Liver (tissue), 3 donors: ENCODE measurements at regions not wholly inside any gene's neighbourhood (a gene's known extent, or its start where the extent isn't known, plus 50 kb on each side); places are given as distances from the start of the nearest gene placed in this dataset.

Source experiments
- ATF3 ChIP-seq: IDR thresholded peaks from 2 replicates; pipeline ENCODE4 v1.6.1; 2016; ENCODE audit warnings: antibody characterized with exemption
- CTCF ChIP-seq: fragments of 150-350 bp; IDR thresholded peaks from 2 replicates; pipeline ENCODE4 v1.5.1; 2017; ENCODE audit warnings: improper control_type of control experiment, low read depth, low read length; ENCODE audit not compliant: missing input control
- EGR1 ChIP-seq, 2 donors: IDR thresholded peaks; 2 replicates each; pipeline ENCODE4 v1.6.1; 2016 to 2018; ENCODE audit warnings: antibody characterized with exemption in 2 of 2, low read depth in 2 of 2
- GABPA ChIP-seq, 2 donors: IDR thresholded peaks in 1 of 2; conservative IDR thresholded peaks in 1 of 2; 2 replicates each; pipeline ENCODE4 v1.6.1; 2016; ENCODE audit warnings: antibody characterized with exemption in 2 of 2, mild to moderate bottlenecking in 1 of 2, moderate library complexity in 1 of 2
- HNF4G ChIP-seq: IDR thresholded peaks from 2 replicates; pipeline ENCODE4 v1.6.1; 2016; ENCODE audit warnings: antibody characterized with exemption
- JUND ChIP-seq, 2 donors: IDR thresholded peaks; 2 replicates each; pipeline ENCODE4 v1.6.1; 2016; ENCODE audit warnings: antibody characterized with exemption in 2 of 2
- MAX ChIP-seq: IDR thresholded peaks from 2 replicates; pipeline ENCODE4 v1.6.1; 2016; ENCODE audit warnings: antibody characterized with exemption
- RAD21 ChIP-seq, 2 donors: IDR thresholded peaks; 2 replicates each; pipeline ENCODE4 v1.6.1; 2016; ENCODE audit warnings: antibody characterized with exemption in 2 of 2, mild to moderate bottlenecking in 2 of 2
- REST ChIP-seq: IDR thresholded peaks from 2 replicates; pipeline ENCODE4 v1.6.1; 2016; ENCODE audit warnings: antibody characterized with exemption, mild to moderate bottlenecking
- RXRA ChIP-seq, 2 donors: IDR thresholded peaks; 2 replicates each; pipeline ENCODE4 v1.6.1; 2017 to 2018; ENCODE audit warnings: antibody characterized with exemption in 2 of 2, mild to moderate bottlenecking in 1 of 2
- SP1 ChIP-seq: IDR thresholded peaks from 2 replicates; pipeline ENCODE4 v1.6.1; 2018; ENCODE audit warnings: antibody characterized with exemption, mild to moderate bottlenecking
- YY1 ChIP-seq: IDR thresholded peaks from 2 replicates; pipeline ENCODE4 v1.6.1; 2016; ENCODE audit warnings: antibody characterized with exemption, mild to moderate bottlenecking
- donor health status: healthy.
- donor health status: healthy.

GRCh38 chr10:88211230-88211629 is 347.8 kb downstream of the PTEN start:
- TF ChIP-seq CTCF (no peak), SP1 (no peak), YY1 (no peak), GABPA (IDR thresholded peaks at IDR 0.05 in 1 of 2, conservative IDR thresholded peaks at IDR 0.05 in 1 of 2) (no peak), MAX (no peak), REST (no peak), RAD21 (IDR thresholded peaks at IDR 0.05) (no peak), JUND (IDR thresholded peaks at IDR 0.05) (no peak), RXRA (IDR thresholded peaks at IDR 0.05) (no peak), ATF3 (no peak), EGR1 (IDR thresholded peaks at IDR 0.05; ENCODE audit: low read depth in 2 of 2) (no peak), HNF4G (no peak)
